Liver (tissue), 3 donors: ENCODE measurements at regions not wholly inside any gene's neighbourhood (a gene's known extent, or its start where the extent isn't known, plus 50 kb on each side); places are given as distances from the start of the nearest gene placed in this dataset.

Source experiments
- EGR1 ChIP-seq, 2 donors: IDR thresholded peaks; 2 replicates each; pipeline ENCODE4 v1.6.1; 2016 to 2018; ENCODE audit warnings: antibody characterized with exemption in 2 of 2, low read depth in 2 of 2
- FOXA1 ChIP-seq: IDR thresholded peaks from 2 replicates; pipeline ENCODE4 v1.6.1; 2016; ENCODE audit warnings: antibody characterized with exemption
- HNF4A ChIP-seq, 2 donors: conservative IDR thresholded peaks; 2 replicates each; pipeline ENCODE4 v1.6.1; 2016; ENCODE audit warnings: antibody characterized with exemption in 2 of 2, mild to moderate bottlenecking in 2 of 2
- HNF4G ChIP-seq: IDR thresholded peaks from 2 replicates; pipeline ENCODE4 v1.6.1; 2016; ENCODE audit warnings: antibody characterized with exemption
- JUND ChIP-seq, 2 donors: IDR thresholded peaks; 2 replicates each; pipeline ENCODE4 v1.6.1; 2016; ENCODE audit warnings: antibody characterized with exemption in 2 of 2
- RAD21 ChIP-seq, 2 donors: IDR thresholded peaks; 2 replicates each; pipeline ENCODE4 v1.6.1; 2016; ENCODE audit warnings: antibody characterized with exemption in 2 of 2, mild to moderate bottlenecking in 2 of 2
- SP1 ChIP-seq: IDR thresholded peaks from 2 replicates; pipeline ENCODE4 v1.6.1; 2018; ENCODE audit warnings: antibody characterized with exemption, mild to moderate bottlenecking
- TAF1 ChIP-seq: conservative IDR thresholded peaks from 2 replicates; pipeline ENCODE4 v1.6.1; 2016; ENCODE audit warnings: antibody characterized with exemption, mild to moderate bottlenecking
- YY1 ChIP-seq: IDR thresholded peaks from 2 replicates; pipeline ENCODE4 v1.6.1; 2016; ENCODE audit warnings: antibody characterized with exemption, mild to moderate bottlenecking
- TF ChIP-seq, protein P1 (sequence below): fragments of 150-350 bp; IDR thresholded peaks from 2 replicates; pipeline ENCODE4 v1.5.1; 2017; ENCODE audit warnings: improper control_type of control experiment, low read depth, low read length; ENCODE audit not compliant: missing input control
- TF ChIP-seq, protein P2 (sequence below): IDR thresholded peaks from 2 replicates; pipeline ENCODE4 v1.6.1; 2016; ENCODE audit warnings: antibody characterized with exemption
- TF ChIP-seq, protein P3 (sequence below): IDR thresholded peaks from 2 replicates; pipeline ENCODE4 v1.6.1; 2016; ENCODE audit warnings: antibody characterized with exemption
- TF ChIP-seq, protein P4 (sequence below): IDR thresholded peaks from 2 replicates; pipeline ENCODE4 v1.6.1; 2016; ENCODE audit warnings: antibody characterized with exemption, mild to moderate bottlenecking
- TF ChIP-seq, protein P5 (sequence below): IDR thresholded peaks from 2 replicates; pipeline ENCODE4 v1.6.1; 2016; ENCODE audit warnings: antibody characterized with exemption
- donor health status: healthy.
- donor health status: healthy.

DNA sequence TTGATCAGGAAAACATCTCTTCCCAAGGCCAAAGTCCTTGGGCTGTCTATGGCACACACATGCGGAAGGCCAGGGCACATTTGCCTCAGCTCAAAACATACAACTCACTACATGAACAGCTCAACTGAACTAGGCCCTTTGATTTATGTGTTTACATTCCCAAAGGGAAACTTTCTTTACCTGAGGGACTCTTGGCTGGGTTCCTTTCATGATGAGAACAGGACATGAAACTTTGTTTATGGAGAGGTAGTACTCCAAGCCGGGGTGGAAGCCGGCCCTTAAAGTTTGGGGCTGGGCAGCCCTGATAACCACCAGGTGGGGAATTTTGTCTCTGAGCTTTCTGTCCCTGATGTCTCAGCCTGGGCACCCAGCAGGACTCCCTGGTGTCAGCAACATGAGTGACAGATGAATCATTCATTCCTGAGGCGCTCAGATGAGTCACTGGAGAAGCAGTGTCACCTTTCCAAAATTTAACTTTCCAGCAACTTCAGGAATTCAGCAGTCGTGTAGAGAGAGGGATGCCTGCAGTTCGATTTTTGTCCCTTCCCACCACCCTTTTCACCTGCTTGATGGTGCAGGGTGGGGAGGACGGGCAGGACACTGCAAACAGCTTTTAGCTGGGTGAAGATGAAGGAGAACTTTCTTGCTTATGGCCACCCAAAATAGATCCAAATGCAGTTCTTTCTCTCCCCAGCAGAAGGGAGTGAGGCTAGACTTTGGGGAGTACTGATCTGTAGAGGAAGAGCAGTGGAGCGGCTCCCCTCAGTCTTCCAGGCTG, 331.6 kb downstream of the DYSF start:
- TF ChIP-seq, protein P1, sequence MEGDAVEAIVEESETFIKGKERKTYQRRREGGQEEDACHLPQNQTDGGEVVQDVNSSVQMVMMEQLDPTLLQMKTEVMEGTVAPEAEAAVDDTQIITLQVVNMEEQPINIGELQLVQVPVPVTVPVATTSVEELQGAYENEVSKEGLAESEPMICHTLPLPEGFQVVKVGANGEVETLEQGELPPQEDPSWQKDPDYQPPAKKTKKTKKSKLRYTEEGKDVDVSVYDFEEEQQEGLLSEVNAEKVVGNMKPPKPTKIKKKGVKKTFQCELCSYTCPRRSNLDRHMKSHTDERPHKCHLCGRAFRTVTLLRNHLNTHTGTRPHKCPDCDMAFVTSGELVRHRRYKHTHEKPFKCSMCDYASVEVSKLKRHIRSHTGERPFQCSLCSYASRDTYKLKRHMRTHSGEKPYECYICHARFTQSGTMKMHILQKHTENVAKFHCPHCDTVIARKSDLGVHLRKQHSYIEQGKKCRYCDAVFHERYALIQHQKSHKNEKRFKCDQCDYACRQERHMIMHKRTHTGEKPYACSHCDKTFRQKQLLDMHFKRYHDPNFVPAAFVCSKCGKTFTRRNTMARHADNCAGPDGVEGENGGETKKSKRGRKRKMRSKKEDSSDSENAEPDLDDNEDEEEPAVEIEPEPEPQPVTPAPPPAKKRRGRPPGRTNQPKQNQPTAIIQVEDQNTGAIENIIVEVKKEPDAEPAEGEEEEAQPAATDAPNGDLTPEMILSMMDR = no peak
- TF ChIP-seq, protein P2, sequence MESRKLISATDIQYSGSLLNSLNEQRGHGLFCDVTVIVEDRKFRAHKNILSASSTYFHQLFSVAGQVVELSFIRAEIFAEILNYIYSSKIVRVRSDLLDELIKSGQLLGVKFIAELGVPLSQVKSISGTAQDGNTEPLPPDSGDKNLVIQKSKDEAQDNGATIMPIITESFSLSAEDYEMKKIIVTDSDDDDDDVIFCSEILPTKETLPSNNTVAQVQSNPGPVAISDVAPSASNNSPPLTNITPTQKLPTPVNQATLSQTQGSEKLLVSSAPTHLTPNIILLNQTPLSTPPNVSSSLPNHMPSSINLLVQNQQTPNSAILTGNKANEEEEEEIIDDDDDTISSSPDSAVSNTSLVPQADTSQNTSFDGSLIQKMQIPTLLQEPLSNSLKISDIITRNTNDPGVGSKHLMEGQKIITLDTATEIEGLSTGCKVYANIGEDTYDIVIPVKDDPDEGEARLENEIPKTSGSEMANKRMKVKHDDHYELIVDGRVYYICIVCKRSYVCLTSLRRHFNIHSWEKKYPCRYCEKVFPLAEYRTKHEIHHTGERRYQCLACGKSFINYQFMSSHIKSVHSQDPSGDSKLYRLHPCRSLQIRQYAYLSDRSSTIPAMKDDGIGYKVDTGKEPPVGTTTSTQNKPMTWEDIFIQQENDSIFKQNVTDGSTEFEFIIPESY = no peak
- TF ChIP-seq FOXA1 (no peak), HNF4G (no peak), TAF1 (no peak), SP1 (no peak), HNF4A (conservative IDR thresholded peaks at IDR 0.05) (no peak), YY1 (no peak), RAD21 (IDR thresholded peaks at IDR 0.05) (no peak), EGR1 (IDR thresholded peaks at IDR 0.05; ENCODE audit: low read depth in 2 of 2) (no peak), JUND (IDR thresholded peaks at IDR 0.05) (no peak)
- TF ChIP-seq, protein P3, sequence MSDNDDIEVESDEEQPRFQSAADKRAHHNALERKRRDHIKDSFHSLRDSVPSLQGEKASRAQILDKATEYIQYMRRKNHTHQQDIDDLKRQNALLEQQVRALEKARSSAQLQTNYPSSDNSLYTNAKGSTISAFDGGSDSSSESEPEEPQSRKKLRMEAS = no peak
- TF ChIP-seq, protein P4, sequence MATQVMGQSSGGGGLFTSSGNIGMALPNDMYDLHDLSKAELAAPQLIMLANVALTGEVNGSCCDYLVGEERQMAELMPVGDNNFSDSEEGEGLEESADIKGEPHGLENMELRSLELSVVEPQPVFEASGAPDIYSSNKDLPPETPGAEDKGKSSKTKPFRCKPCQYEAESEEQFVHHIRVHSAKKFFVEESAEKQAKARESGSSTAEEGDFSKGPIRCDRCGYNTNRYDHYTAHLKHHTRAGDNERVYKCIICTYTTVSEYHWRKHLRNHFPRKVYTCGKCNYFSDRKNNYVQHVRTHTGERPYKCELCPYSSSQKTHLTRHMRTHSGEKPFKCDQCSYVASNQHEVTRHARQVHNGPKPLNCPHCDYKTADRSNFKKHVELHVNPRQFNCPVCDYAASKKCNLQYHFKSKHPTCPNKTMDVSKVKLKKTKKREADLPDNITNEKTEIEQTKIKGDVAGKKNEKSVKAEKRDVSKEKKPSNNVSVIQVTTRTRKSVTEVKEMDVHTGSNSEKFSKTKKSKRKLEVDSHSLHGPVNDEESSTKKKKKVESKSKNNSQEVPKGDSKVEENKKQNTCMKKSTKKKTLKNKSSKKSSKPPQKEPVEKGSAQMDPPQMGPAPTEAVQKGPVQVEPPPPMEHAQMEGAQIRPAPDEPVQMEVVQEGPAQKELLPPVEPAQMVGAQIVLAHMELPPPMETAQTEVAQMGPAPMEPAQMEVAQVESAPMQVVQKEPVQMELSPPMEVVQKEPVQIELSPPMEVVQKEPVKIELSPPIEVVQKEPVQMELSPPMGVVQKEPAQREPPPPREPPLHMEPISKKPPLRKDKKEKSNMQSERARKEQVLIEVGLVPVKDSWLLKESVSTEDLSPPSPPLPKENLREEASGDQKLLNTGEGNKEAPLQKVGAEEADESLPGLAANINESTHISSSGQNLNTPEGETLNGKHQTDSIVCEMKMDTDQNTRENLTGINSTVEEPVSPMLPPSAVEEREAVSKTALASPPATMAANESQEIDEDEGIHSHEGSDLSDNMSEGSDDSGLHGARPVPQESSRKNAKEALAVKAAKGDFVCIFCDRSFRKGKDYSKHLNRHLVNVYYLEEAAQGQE = no peak
- TF ChIP-seq, protein P5, sequence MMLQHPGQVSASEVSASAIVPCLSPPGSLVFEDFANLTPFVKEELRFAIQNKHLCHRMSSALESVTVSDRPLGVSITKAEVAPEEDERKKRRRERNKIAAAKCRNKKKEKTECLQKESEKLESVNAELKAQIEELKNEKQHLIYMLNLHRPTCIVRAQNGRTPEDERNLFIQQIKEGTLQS = no peak
